Posterior cingulate gyrus (tissue), 11 donors: ENCODE measurements at regions not wholly inside any gene's neighbourhood (a gene's known extent, or its start where the extent isn't known, plus 50 kb on each side); places are given as distances from the start of the nearest gene placed in this dataset.
A peak's percentile ranks its signal among the peaks of the same experiment; 100 is the strongest.

ENCODE experiments used
- DNase-seq, 10 donors: peaks; one replicate each; pipeline versions ENCODE4 v3.0.0 to v3.0.0-alpha.2; 2020 to 2021; ENCODE audit warnings: mixed read lengths in 3 of 10
- intact Hi-C: fragments of 100-400 bp; cut with DNase I; formaldehyde crosslinking; loops from one replicate; pipeline ENCODE4 v1.15.1; 2023

GRCh38 chr4:183563874-183564273 is 59.0 kb downstream of the ING2 start:
- intact Hi-C loops = no loop called here
- no peak for DNase-seq

- DNase-seq = peak in 1 of 10 donors; percentile 68
- intact Hi-C loops = no loop called here
Measured at GRCh38 chr4:183571350-183571941, 66.6 kb downstream of the ING2 start.

- intact Hi-C loops = no loop called here
- no peak for DNase-seq
Measured at GRCh38 chr4:183576701-183577404, 72.0 kb downstream of the ING2 start.

GRCh38 chr4:183580370-183580769 is 75.5 kb downstream of the ING2 start:
- DNase-seq = no peak
- intact Hi-C loops = no loop called here

- intact Hi-C loops = no loop called here
- DNase-seq = no peak
Measured at GRCh38 chr4:183580849-183581248, 76.0 kb downstream of the ING2 start.

GRCh38 chr4:183586824-183587223 is 72.2 kb downstream of the RWDD4 start:
- no peak for DNase-seq
- intact Hi-C loops = no loop called here

GRCh38 chr4:183588169-183588675 is 70.8 kb downstream of the RWDD4 start:
- intact Hi-C loops = no loop called here
- no peak for DNase-seq

GRCh38 chr4:183588691-183589090 is 70.3 kb downstream of the RWDD4 start:
- DNase-seq = no peak
- intact Hi-C loops = no loop called here

- DNase-seq = no peak
- intact Hi-C loops = no loop called here
Measured at GRCh38 chr4:183589461-183590099, 69.4 kb downstream of the RWDD4 start.
